Forelimb muscle (tissue), 1 donor: ENCODE measurements at regions not wholly inside any gene's neighbourhood (a gene's known extent, or its start where the extent isn't known, plus 50 kb on each side); places are given as distances from the start of the nearest gene placed in this dataset.

Source experiments
- DNase-seq: peaks from one replicate; pipeline ENCODE4 v3.0.0-alpha.2; 2013; ENCODE audit warnings: low read depth

DNA sequence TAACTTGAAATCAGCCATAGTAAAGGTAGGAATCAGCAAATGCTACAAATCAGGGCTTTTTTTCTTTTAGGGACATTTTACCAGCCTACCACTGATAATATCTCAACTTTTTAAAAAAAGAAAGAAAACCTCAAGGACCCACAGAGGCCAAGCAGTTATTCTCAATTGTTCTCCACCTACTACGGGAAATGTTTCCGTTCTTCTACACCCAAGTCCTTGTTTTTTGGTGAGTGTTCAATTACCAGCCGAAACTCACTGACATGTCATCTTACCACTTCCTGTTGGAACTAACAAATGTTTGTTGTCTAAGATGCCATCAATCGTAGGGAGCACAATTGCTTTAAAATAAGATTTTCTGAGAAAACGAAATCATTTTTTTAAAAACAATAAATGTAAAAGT, 50.2 kb upstream of the CDK1 start:
- DNase-seq = no peak

DNA sequence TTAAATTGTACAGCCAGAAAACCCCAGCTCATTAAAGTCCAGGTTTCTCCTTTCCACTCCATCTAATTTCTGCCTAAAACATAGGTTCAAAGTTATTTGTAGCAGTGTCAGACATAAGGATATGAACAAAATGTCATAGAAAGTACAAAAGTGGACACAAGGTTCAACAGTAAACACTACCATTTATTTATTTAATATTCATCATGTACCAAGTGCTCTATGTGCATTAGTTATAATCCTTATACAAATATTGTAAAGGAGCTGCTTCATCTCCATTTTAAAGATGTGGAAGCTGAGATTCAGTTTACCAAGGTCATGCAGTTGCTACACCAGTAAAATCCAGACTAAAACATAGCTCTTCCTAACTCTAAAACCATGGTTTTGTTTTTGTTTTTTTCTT, 52.0 kb upstream of the CDK1 start:
- no peak for DNase-seq

DNA sequence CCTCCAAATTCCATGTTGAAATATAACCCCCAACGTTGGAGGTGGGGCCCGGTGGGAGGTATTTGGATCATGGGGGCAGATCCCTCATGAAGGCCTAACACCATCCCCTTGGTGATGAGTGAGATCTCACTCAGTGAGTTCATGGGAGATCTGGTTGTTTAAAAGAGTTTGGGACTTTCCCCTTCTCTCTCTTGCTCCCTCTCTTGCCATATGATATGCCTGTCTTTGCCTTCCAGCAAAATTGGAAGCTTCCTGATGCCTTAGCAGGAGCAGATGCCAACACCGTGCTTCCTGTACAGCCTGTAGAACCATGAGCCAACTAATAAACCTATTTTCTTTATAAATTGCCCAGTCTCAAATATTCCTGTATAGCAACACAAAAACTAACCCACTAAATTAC, 55.7 kb upstream of the CDK1 start:
- no peak for DNase-seq

DNA sequence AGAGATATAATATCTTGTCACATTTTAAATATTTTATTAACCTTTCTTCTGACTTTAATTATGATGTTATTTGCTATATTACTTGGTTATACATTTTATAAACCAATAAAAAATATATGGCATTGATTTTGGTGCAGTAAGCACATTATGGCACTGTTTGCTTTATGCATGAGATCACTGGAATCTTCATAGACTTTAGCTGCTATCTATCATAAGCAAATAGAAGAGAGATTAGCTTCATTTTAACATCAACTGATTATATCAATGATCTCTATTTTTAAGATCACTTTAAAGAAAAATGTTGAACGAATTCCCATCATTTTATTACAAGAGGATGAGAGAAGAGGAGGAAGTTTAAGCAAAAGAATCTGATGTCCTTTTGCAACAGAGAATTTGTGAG, 58.6 kb upstream of the CDK1 start:
- DNase-seq = no peak

DNA sequence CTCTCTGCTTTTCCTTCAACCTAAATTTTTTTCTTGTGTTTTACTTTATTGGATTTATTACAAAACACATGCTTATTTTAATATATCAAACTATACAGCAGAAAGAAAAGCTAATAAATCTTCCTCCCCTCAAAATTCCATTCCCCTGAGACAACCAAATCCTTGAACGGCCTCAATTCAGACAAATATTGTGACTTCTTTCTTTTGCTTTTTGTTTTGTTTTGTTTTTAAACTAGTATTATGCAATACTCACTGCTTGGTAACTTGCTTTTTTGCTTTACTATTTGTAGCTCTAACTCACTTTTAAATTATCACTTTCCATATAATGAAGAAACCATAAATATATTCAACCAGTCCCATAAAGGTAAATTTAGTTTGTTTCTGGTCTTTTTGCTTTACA, 59.4 kb upstream of the CDK1 start:
- DNase-seq = no peak

DNA sequence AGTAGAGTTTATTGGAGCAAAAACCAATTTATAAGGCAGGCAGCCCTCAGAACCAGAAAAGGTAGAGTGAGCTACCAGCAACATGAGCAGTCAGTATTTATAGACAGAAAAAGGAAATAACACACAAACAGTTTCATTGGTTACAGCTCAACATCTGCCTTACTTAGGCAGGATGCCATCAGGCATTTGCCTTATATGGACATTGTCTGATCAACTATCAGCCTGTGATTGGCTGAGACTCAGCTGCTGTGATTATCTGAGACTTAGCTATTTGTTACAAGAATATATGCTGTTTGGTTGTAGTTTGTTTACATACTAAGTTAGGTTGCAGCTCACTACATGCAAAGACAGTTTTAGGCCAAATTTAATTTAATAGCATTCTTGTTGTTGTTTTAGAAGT, 60.4 kb upstream of the CDK1 start:
- DNase-seq = no peak

DNA sequence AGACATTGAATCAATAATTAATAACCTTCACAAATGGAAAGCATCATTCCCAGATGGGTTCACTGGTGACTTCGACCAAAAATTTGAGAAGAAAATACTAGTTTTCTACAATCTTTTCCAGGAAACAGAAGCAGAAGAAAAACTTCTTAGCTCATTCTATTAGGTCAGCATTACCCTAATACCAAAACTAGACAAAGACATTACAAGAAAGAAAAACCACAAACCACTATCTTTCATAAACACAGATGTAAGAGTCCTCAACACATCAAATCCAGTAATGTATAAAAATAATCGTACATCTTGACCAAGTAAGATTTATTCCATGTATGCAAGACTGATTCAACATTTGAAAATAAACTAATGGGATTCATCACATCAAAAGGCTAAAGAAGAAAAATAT, 64.0 kb upstream of the CDK1 start:
- no peak for DNase-seq

DNA sequence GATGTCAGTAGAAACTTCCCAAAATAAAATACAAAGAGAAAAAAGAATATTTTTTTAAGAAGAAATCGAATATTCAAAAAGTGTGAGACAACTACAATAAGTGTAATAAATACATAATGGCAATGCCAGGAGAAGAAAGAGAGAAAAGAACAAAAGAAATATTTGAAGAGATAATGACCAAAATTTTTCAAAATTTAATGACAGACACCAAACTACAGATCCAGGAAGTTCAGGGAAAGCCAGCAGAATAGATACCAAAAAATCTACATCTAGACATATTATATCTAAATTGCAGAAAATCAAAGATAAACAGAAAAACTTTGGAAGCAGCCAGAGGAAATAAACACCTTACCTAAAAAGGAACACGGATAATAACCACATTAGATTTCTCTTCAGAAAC, 66.8 kb upstream of the CDK1 start:
- no peak for DNase-seq

DNA sequence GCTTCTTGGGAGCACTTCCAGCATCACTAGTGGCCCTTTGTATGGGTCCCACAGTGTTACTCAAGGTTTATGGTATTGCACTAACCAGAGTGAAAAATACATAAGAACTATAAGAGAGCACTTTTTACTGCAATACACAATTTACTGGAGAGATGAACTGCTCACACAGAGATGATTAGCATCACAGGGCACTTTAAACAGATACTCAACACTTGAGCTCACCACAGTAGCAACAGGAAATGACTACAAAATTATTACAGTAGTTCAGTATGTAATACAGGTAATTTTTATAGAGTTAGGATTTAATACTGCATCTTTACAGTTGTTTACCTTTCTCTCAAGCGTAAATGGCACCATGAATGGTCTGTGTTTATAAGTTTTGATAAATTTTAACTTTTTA, 68.2 kb upstream of the CDK1 start:
- DNase-seq = no peak

DNA sequence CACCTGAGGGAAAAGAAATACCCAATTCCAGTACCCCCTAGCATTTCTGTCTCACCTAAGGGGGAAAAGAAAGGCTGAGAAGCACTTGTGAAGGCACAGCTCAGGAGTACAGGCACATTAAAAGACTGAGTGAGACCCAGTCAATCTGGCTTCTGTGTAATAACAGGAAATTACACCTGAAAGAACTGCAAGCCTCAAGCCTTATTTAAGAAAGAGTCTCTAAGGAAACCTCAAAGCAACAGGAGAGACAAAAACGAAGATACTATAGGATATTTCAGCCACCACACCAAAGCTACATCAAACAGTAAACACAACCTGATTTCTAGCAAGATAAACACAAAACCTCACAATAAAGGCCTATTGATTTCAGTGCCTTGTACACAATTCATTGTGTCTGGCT, 69.6 kb upstream of the CDK1 start:
- no peak for DNase-seq

DNA sequence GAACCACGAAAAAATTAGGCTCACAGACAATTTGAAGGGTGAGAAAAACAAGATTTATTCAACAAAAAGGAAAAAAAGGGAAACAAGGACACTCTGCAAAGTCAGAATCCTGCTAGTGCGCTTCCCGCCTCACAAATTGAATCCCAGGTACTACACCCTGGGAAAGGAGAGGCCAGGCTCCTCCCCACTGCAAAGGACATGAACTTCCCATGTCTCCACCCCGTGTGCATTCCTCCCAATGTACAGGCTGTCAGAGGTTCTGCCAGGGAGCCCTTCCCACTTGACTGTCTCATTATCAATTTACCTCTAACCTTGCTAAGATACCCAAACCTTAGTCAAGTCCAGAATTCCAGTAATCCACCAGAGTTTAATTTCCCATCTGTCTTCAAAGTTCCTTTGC, 70.4 kb upstream of the CDK1 start:
- no peak for DNase-seq

DNA sequence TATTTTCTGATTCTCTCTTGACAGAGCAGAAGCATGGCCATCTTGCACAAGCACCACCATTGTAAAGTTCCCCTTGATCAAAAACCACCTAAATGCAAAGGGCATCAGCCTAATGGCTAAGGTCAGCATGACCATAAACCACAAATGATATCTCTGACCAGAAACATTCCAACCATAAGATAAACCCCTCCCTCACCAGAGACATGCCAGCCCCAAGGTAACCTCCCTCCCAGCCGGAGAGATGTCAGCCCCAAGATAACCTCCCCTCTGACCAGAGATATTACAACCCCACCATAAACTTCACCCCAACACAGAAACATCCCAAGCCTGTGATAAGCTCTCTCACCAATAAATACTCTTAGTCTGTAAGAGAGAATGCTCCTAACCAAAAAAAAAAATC, 72.1 kb upstream of the CDK1 start:
- no peak for DNase-seq

DNA sequence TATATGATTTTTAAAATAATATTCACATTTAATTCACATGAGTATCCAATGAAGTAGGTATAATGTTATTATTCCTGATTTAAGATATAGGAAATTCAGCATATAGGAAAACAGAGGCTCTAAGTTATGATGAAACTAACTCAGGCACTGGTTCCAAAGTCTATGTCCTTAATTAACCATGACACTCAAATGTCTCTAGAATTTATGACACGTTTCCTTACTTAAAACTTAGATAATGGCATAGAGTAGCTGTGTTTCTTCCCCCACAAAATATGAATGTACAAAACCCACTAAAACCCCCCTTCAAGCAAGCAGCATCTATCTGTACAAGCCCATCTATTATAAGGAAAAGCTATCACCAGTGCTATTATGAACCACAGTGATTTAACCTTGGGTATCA, 72.9 kb upstream of the CDK1 start:
- no peak for DNase-seq

DNA sequence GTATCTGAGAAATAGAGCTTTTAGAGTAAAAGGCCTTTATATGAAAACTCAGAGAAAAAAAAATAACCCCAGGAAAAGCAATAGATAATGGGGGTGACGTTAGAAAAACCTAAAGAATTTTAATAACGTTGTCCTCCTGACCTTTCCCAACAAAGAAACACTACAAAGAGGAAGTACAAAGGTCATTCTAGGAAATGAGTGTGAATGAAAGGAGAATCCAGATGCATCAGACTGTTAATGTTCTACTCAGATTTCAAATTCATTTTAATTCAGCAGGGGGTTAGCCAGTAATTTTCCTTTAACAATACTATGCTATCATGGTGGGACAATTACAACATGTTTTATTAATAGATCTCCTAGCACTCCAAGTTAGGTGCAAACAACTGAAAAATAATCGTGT, 73.8 kb upstream of the CDK1 start:
- DNase-seq = no peak

DNA sequence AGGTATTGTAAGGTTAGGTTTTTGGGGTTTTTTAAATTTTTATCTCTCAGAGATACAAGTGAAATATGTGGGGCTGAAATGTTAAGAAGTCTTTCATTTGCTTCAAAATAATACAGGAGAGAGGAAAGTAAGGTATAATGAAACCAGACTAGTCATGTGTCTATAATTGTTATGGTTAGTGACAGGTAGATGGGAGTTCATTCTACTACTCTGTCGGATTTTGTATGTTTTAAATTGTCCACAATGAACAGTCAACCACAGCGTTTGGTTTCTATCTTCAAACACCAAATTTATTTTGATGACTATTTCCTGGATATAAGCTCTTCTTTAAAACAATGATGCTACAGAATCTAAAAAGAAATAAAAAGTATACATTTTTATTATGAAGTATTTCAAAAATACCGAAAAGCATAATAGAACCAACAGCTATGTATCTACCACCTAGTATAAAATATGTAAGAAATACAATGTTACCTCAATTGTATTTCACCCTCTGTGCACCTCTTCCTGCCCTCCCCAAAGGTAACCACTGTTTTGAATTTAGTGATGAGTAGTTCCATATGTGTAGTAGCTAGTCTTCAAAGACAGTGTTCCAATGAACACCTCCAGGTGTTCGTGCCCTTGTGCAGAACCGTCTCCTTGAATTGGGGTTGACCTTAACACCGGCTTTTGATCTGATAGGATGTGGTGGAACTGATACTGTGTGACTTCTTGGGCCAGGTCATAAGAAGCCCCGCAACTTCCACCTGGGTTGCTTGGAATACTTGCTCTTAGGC, 74.8 kb upstream of the CDK1 start:
- no peak for DNase-seq

DNA sequence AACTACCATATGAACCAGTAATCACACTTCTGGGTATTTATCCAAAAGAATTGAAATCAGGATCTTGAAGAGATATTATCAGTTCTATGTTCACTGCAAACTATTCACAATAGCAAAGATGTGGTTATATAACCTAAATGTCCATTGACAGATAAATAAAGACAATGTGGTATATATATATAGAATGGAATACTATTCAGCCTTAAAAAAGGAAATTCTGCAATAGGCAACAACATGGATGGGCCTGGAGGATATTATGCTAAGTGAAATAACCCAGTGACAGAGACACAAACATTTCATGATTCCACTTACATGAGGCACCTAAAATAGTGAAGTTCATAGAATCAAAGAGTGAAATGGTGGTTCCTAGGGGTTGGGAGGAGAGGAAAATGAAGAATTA, 90.6 kb upstream of the CDK1 start:
- no peak for DNase-seq

DNA sequence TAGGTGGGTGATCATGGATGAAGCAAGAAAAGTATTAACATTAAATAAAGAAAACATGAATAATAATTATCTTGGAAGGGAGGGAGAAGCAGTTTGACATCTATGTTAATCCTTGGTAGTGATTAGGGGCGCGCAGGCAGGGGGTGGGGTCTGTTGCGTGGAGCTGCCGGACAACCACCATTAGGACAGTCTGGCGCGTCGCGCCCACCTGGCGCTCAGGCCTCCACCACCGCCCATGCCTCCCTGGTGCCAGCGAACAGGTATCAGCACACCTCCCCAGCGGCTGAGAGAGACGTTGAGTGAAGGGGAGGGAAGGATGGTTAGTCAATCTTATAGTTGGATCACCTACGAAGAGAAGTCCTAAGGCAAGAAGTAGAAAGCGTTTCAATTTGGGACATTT, 94.2 kb upstream of the CDK1 start:
- no peak for DNase-seq

DNA sequence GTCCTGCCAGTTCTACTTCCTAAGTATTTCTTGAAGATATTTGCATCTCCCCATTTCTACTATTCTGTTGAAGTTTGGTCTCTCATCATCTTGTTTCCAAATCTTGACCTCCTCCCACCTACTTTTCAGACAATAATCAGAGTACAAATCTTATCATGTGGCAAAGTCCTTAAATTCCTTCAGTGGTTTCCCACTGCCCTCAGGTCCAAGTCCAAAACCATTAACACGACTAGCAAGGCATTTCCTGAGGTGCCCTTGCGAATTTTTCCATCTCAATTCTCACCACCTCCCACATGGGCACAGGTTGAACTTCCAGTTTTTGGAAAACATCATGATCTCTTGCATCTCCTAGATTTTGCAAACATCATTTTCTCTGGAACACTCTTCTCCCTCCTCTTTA, 97.2 kb upstream of the CDK1 start:
- no peak for DNase-seq

DNA sequence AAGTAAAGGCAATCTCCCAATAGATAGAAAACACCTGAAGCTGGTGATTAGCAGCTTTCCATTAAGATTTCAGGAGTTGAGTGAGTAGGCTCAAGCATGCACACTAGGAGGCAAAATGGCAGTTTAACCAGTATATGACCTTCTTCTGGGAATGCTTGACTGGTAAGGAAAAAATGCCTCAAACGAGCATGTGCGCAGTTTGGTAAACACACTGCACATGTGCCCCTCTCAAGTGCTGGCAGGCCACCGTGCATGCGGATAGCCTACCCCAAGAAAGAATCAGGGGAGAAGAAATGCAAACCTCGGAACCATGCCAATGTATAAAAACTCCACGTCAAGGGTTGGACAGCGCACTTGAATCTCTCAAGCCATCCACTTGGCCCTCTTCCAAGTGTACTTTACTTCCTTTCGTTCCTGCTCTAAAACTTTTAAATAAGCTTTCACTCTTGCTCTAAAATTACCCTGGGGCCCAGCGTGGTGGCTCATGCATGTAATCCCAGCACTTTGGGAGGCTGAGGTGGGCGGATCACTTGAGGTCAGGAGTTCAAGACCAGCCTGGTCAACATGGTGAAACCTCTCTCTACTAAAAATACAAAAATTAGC, 98.8 kb upstream of the CDK1 start:
- DNase-seq = no peak

DNA sequence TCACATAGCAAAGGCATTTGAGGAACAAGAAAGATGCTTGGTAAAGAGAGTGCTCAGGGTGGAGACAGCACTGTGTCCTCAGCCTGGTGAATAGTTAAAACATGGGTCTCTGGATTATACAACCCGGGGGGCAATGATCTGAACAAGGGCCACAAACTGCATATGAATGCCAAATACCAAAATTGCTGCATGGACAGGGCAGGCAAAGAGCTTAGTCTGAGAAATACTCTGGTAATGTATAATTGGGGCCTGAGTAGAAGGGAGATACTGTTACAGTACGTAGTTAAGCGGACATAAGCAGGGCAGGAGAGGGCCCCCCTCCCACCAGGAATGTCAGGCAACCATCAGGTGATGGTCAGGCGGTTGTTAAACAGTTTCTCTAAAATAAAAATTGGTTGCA, 99.3 kb upstream of the CDK1 start:
- no peak for DNase-seq

DNA sequence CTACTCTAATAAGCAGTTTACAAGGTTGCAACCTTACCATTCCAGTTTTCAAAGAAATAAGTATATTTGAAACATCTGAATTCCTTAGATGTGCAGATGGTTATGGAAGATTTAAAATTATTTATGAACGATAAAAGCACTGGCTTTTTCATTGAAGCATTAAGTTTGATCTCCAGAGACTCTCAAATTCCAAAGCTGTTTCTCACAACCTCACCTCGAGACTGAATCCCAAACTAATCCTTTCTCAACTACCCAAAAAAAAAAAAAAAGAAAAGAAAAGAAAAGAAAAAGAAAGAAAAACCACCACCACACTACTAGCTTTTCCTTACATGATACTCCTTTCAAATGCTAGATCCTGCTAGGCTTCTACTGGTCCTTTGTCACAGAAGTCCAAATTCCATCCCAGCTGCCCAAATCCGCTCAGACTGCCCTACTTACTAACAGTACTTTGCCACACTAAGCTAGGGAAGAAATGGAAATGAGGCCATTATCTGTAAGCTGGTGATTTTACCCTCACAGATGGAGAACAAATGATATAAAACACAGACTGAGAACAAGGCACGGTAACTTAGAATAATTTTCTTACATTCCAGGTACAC, 100.6 kb upstream of the CDK1 start:
- DNase-seq = no peak

DNA sequence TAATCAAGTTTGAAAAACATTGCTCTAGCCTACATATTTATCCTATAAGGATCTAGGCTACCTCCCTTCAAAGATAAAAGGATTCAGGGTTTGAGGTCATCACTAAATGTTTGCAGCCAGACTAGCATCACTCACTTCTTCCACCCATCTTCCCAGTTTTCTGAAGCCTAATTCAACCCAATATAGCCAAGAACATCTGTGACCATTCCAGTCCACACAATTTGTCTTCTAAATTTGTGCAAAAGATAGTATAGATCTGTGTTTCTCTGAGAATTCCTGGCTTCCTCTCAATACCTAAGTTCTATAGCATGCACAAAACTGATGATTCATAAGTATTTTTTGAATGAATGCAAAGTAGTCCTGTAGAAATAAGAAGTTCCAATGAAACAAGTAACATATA, 103.0 kb upstream of the CDK1 start:
- no peak for DNase-seq

DNA sequence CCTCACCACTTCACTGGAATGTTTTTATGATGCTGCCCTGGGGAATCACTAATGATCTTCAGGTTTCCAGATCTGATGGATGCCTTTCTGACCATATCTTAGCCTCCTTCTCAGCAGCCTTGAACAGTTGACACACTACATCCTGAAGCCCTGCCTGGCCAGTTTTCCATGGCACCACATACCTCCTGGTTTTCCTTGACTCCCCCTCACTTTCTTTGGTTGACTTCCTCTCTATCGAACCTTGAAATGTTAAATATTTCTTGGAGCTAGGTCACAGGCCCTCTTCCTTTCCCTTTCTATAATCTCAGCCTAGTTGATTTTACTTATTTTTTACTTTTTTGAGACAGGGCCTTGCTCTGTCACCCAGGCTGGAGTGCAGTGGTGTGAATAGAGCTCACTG, 108.8 kb upstream of the CDK1 start:
- no peak for DNase-seq

DNA sequence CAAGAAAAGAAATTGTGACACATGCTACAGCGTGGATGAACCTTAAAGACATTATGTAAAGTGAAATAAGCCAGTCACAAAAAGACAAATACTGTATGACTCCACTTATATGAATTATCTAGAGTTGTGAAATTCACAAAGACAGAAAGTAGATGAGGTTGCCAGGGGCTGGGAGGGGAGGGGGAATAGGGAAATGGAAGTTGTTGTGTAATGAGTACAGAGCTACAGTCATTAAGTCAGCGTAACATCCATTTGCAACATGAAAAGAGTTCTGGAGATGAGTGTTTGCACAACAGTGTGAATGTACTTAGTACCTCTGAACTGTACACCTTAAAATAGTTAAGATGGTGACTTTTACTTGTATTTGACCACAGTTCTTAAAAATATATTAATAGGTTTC, 112.1 kb upstream of the CDK1 start:
- DNase-seq = no peak
